GM12891 (cell line): ENCODE measurements at regions not wholly inside any gene's neighbourhood (a gene's known extent, or its start where the extent isn't known, plus 50 kb on each side); places are given as distances from the start of the nearest gene placed in this dataset.

Experiments
- DNase-seq: peaks from one replicate; pipeline ENCODE4 v3.0.0; 2011; ENCODE audit warnings: low spot score; ENCODE audit not compliant: insufficient read length
- FAIRE-seq: peaks from 2 replicates; lab custom pipeline; 2011; peaks lifted over from hg19 to GRCh38; lab: Jason Lieb, UNC
- PAX5 ChIP-seq: IDR thresholded peaks from 2 replicates; pipeline ENCODE4 v1.6.1; 2011; ENCODE audit warnings: low read length, moderate library complexity, mild to moderate bottlenecking; ENCODE audit not compliant: insufficient read depth, severe bottlenecking
- POLR2A ChIP-seq: IDR thresholded peaks from 2 replicates; pipeline ENCODE4 v1.6.1; 2011; ENCODE audit warnings: low read depth, low read length, control low read depth
- POLR2AphosphoS5 ChIP-seq: IDR thresholded peaks from 2 replicates; pipeline ENCODE4 v1.6.1; 2011; ENCODE audit warnings: low read depth, low read length, control low read depth
- POU2F2 ChIP-seq: IDR thresholded peaks from 2 replicates; pipeline ENCODE4 v1.6.1; 2011; ENCODE audit warnings: low read depth, mild to moderate bottlenecking, control low read depth, low read length, moderate library complexity
- SPI1 ChIP-seq: IDR thresholded peaks from 2 replicates; pipeline ENCODE4 v1.6.1; 2011; ENCODE audit warnings: low read depth, low read length, control low read depth
- TAF1 ChIP-seq: IDR thresholded peaks from 2 replicates; pipeline ENCODE4 v1.6.1; 2011; ENCODE audit warnings: low read depth, low read length, control low read depth

- no peak for DNase-seq
- TF ChIP-seq SPI1, result no peak
- no peak for TF ChIP-seq POU2F2
- no peak for TF ChIP-seq POLR2A
- no peak for TF ChIP-seq PAX5
- no peak for FAIRE-seq
These were observed 395.0 kb upstream of the NCAM2 start for GRCh38 chr21:20603236-20603635.

DNA sequence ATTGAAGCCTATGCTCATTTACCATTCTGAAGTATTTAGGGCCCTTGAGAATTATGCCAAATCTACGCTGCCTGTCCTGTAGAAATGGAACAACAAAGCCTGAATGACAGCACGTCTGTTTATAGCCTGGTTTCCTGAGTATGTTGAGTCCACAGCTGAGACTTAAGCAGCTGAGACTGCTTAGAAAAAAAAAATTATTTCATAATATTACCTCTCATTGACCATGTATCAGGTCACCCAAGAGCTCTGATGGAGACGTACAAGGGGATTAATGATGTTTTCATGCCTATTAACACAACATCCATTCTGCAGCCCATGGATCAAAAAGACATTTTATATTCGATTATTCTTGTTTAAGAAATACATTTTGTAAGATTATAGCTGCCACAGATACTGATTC is 387.2 kb upstream of the NCAM2 start:
- DNase-seq (no peak), FAIRE-seq (no peak)
- TF ChIP-seq POLR2A (no peak), PAX5 (no peak), TAF1 (no peak), POLR2AphosphoS5 (no peak), SPI1 (no peak), POU2F2 (no peak)

- TF ChIP-seq POU2F2 (no peak), POLR2AphosphoS5 (no peak), POLR2A (no peak), TAF1 (no peak), PAX5 (no peak), SPI1 (no peak)
- DNase-seq (no peak), FAIRE-seq (no peak)
These were observed 384.6 kb upstream of the NCAM2 start for GRCh38 chr21:20613654-20614053.

DNA sequence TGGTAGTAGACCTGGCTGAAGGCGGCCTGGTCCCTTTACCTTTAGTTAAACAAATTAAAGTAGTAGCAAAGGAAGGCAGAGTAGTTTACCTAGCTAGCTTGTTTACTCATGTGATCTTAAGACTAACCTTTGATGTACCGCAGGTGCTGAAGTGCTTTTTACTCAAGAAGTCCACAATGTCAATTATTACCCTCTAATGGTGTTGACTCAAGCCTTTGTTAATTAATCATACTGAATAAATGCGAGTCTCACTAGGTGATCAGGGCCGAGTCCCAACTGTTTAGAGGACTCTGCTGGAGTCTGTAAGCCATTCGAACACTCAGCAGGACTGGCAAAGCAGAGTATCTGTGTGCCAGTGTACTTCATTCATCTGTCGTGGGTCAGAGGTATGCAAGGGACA is 381.1 kb upstream of the NCAM2 start:
- FAIRE-seq (no peak), DNase-seq (no peak)
- TF ChIP-seq TAF1, result no peak
- TF ChIP-seq POLR2AphosphoS5, result no peak
- no peak for TF ChIP-seq POLR2A
- no peak for TF ChIP-seq SPI1
- no peak for TF ChIP-seq POU2F2
- TF ChIP-seq PAX5, result no peak

DNA sequence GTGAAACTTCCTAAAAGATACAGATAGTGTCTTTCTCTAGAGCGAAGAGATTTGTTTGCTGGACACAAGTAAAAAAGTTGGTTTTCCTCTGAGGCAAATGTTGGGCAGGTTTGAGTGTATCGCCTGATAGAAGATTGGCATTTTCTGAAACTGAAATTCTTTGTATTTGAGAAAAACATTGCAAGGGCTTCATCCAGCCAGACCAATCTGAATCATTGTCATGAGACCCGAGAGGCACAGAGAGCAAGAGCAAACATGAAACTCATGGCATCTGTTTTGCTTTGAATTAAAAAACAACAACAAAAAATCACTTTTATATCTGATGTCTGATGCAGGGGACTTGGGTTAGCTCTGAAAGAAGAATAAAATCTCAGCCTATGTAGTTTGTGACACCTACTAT is 379.3 kb upstream of the NCAM2 start:
- FAIRE-seq, result no peak

GRCh38 chr21:20627594-20627993 is 370.6 kb upstream of the NCAM2 start:
- TF ChIP-seq PAX5, result no peak
- no peak for TF ChIP-seq POU2F2
- TF ChIP-seq SPI1, result no peak
- no peak for TF ChIP-seq TAF1
- TF ChIP-seq POLR2AphosphoS5, result no peak
- TF ChIP-seq POLR2A, result no peak
- FAIRE-seq (no peak), DNase-seq (no peak)

More for the DNA sequence above, 379.3 kb upstream of the NCAM2 start:
- TF ChIP-seq TAF1, result no peak
- TF ChIP-seq POLR2AphosphoS5, result no peak
- no peak for TF ChIP-seq POU2F2
- TF ChIP-seq SPI1, result no peak
- no peak for TF ChIP-seq POLR2A
- no peak for TF ChIP-seq PAX5
- DNase-seq, result no peak

- DNase-seq (no peak), FAIRE-seq (no peak)
- no peak for TF ChIP-seq POLR2AphosphoS5
- no peak for TF ChIP-seq TAF1
- TF ChIP-seq POU2F2, result no peak
- no peak for TF ChIP-seq PAX5
- TF ChIP-seq SPI1, result no peak
- TF ChIP-seq POLR2A, result no peak
These were observed 366.6 kb upstream of the NCAM2 start for GRCh38 chr21:20631633-20632032.

DNA sequence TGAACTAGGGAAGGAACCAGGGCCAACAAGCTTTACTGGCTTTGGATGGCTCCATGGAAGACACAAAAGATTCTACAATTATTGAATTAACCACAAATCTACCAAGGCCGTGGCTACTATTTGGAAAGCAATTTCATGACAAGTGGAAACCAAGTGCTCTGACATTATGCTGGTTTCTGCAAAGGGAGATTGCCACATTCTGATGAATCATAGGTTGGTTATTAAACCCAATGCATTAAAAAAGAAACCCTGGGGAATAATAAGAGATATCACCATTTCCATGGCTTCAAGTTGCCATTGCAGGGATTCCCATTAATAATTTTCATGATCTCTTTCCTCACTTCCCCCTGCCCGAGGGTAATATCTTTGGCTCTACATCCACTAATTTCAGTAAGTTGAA is 359.2 kb upstream of the NCAM2 start:
- no peak for DNase-seq
- TF ChIP-seq PAX5, result no peak
- no peak for TF ChIP-seq SPI1
- no peak for TF ChIP-seq TAF1
- TF ChIP-seq POLR2AphosphoS5, result no peak
- no peak for TF ChIP-seq POLR2A
- no peak for TF ChIP-seq POU2F2
- no peak for FAIRE-seq

DNA sequence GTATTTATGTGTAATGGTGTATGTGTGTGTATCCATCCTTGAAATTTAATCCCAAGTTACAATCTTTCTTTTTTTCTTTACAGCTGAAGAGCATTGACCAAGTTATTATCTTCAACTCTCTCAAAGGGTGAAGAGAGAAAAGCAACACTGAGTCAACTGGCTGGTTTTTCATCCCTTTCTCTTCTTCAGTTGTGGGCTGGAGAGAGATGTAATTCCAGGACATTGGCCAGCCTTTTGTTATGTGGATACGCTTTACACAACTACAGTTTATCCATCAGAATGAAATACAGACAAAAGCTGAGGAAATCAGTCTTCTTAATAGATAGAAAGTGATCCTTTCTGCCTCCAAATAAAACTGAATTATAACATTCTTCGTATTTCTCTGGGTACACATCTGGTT is 357.0 kb upstream of the NCAM2 start:
- DNase-seq, result no peak
- no peak for FAIRE-seq
- TF ChIP-seq POLR2A (no peak), SPI1 (no peak), POLR2AphosphoS5 (no peak), POU2F2 (no peak), TAF1 (no peak)

GRCh38 chr21:20642681-20643080 is 355.5 kb upstream of the NCAM2 start:
- FAIRE-seq, result no peak
- DNase-seq, result no peak
- TF ChIP-seq TAF1, result no peak
- no peak for TF ChIP-seq POLR2AphosphoS5
- TF ChIP-seq POLR2A, result no peak
- TF ChIP-seq SPI1, result no peak
- no peak for TF ChIP-seq PAX5
- no peak for TF ChIP-seq POU2F2
